Breast epithelium (tissue), 4 donors: ENCODE measurements at regions not wholly inside any gene's neighbourhood (a gene's known extent, or its start where the extent isn't known, plus 50 kb on each side); places are given as distances from the start of the nearest gene placed in this dataset.

ENCODE experiments used
- DNase-seq, 2 donors: peaks; one replicate each; pipeline ENCODE4 v3.0.0-alpha.2; 2019; ENCODE audit warnings: low spot score in 2 of 2
- H3K27ac ChIP-seq, 2 donors: fragments of 200-600 bp; sonication (generic) in 1 of 2; one replicate each; pipeline ENCODE4 v1.5.1; 2016 to 2019; ENCODE audit warnings: mild to moderate bottlenecking in 1 of 2
- H3K27me3 ChIP-seq, 2 donors: fragments of 200-600 bp; sonication (generic) in 1 of 2; one replicate each; pipeline versions ENCODE4 v1.5.1 to v1.6.0; 2017 to 2019; ENCODE audit warnings: control low read depth in 1 of 2, mild to moderate bottlenecking in 1 of 2
- H3K36me3 ChIP-seq: fragments of 200-600 bp; one replicate; pipeline ENCODE4 v1.5.1; 2019
- H3K4me1 ChIP-seq, 2 donors: fragments of 200-600 bp; sonication (generic); one replicate each; pipeline ENCODE4 v1.5.1; 2016 to 2019; ENCODE audit warnings: control low read depth in 1 of 2
- H3K4me3 ChIP-seq, 3 donors: fragments of 200-600 bp; sonication (generic); 1 replicate in 2 of 3; 2 replicates in 1 of 3; pipeline ENCODE4 v1.5.1; 2016 to 2019; ENCODE audit warnings: mild to moderate bottlenecking in 3 of 3, moderate library complexity in 2 of 3
- H3K9me3 ChIP-seq, 2 donors: fragments of 200-600 bp; sonication (generic) in 1 of 2; one replicate each; pipeline ENCODE4 v1.5.1; 2016 to 2019; ENCODE audit warnings: control low read depth in 1 of 2
- CTCF ChIP-seq, 3 donors: fragments of 450-650 bp; IDR thresholded peaks; one replicate each; pipeline ENCODE4 v1.5.1; 2016 to 2017; ENCODE audit warnings: antibody characterized with exemption in 3 of 3, mild to moderate bottlenecking in 3 of 3, moderate library complexity in 3 of 3
- POLR2A ChIP-seq: fragments of 450-650 bp; IDR thresholded peaks from one replicate; pipeline ENCODE4 v1.6.1; 2016; ENCODE audit warnings: antibody characterized with exemption, mild to moderate bottlenecking, moderate library complexity
- POLR2AphosphoS5 ChIP-seq, 3 donors: sonication (generic); formaldehyde crosslinking; IDR thresholded peaks; one replicate each; pipeline ENCODE4 v1.6.1; 2017; ENCODE audit warnings: antibody characterized with exemption in 3 of 3
- intact Hi-C: fragments of 100-400 bp; cut with DNase I; formaldehyde crosslinking; loops from one replicate; pipeline ENCODE4 v1.15.1; 2023; ENCODE audit warnings: low total_unique reads

- no peak for DNase-seq
- Histone ChIP-seq H3K36me3 (no peaks in the 10 kb centered on the region), H3K4me3 (no peak overlapping the region), H3K27me3 (no peaks in the 10 kb centered on the region), H3K4me1 (no peaks in the 10 kb centered on the region), H3K27ac (no peak overlapping the region), H3K9me3 (no peaks in the 10 kb centered on the region)
- TF ChIP-seq POLR2AphosphoS5 (IDR thresholded peaks at IDR 0.05) (no peak), POLR2A (no peak), CTCF (IDR thresholded peaks at IDR 0.05) (no peak)
- intact Hi-C loops, result no loop called here
These were observed 1228.0 kb downstream of the DIAPH3 start for GRCh38 chr13:58935689-58936088.

- Histone ChIP-seq H3K4me3 (no peak overlapping the region), H3K4me1 (no peaks in the 10 kb centered on the region), H3K27me3 (no peaks in the 10 kb centered on the region), H3K36me3 (no peaks in the 10 kb centered on the region), H3K27ac (no peak overlapping the region), H3K9me3 (peaks cover 7 to 11% of the 10 kb centered on the region in 2 donors)
- TF ChIP-seq CTCF (IDR thresholded peaks at IDR 0.05) (no peak), POLR2AphosphoS5 (IDR thresholded peaks at IDR 0.05) (no peak), POLR2A (no peak)
- DNase-seq, result no peak
- intact Hi-C loops, result no loop called here
These were observed 1217.5 kb downstream of the DIAPH3 start for GRCh38 chr13:58946274-58946673.

GRCh38 chr13:58949646-58950045 is 1214.1 kb downstream of the DIAPH3 start:
- H3K36me3 ChIP-seq, result no peaks in the 10 kb centered on the region
- H3K4me1 ChIP-seq, result no peaks in the 10 kb centered on the region
- H3K9me3 ChIP-seq, result peaks cover 7 to 11% of the 10 kb centered on the region in 2 donors
- no peak overlapping the region for H3K4me3 ChIP-seq
- no peaks in the 10 kb centered on the region for H3K27me3 ChIP-seq
- H3K27ac ChIP-seq, result no peak overlapping the region
- DNase-seq, result no peak
- TF ChIP-seq CTCF (IDR thresholded peaks at IDR 0.05) (no peak), POLR2A (no peak)
- intact Hi-C loops, result no loop called here

GRCh38 chr13:58950911-58951310 is 1212.8 kb downstream of the DIAPH3 start:
- Histone ChIP-seq H3K27me3 (no peaks in the 10 kb centered on the region), H3K27ac (no peak overlapping the region), H3K4me3 (no peak overlapping the region), H3K36me3 (no peaks in the 10 kb centered on the region), H3K4me1 (no peaks in the 10 kb centered on the region), H3K9me3 (peaks cover 7 to 11% of the 10 kb centered on the region in 2 donors)
- intact Hi-C loops, result no loop called here
- TF ChIP-seq POLR2A (no peak), CTCF (IDR thresholded peaks at IDR 0.05) (no peak), POLR2AphosphoS5 (IDR thresholded peaks at IDR 0.05) (no peak)
- DNase-seq, result no peak

- Histone ChIP-seq H3K4me3 (no peak overlapping the region), H3K27ac (no peak overlapping the region), H3K27me3 (no peaks in the 10 kb centered on the region), H3K36me3 (no peaks in the 10 kb centered on the region), H3K4me1 (no peaks in the 10 kb centered on the region), H3K9me3 (peaks cover 7 to 11% of the 10 kb centered on the region in 2 donors)
- TF ChIP-seq POLR2A, result no peak
- no peak for TF ChIP-seq POLR2AphosphoS5 (IDR thresholded peaks at IDR 0.05)
- TF ChIP-seq CTCF (IDR thresholded peaks at IDR 0.05), result no peak
- DNase-seq, result no peak
- intact Hi-C loops, result no loop called here
These were observed 1210.1 kb downstream of the DIAPH3 start for GRCh38 chr13:58953638-58954037.
